PC-9 (cell line): ENCODE measurements at regions not wholly inside any gene's neighbourhood (a gene's known extent, or its start where the extent isn't known, plus 50 kb on each side); places are given as distances from the start of the nearest gene placed in this dataset.
A peak's percentile ranks its signal among the peaks of the same experiment; 100 is the strongest.
"Not testable (repeated sequence)": the region's sequence is repeated elsewhere in the genome, so short reads cannot be mapped to it uniquely, and the experiment has no call there.

Source experiments
- BruUV-seq: library from RNA; stranded (reverse); fragments of 400-500 nt; replicated peaks from 2 replicates; lab custom pipeline; 2021; lab: Mats Ljungman, UMichigan
- CTCF ChIA-PET: fragments of 300-600 bp; sonication (Branson Sonifier 250); formaldehyde crosslinking; loops from one replicate; lab custom pipeline; 2022; ENCODE audit warnings: antibody characterized with exemption; lab: Charles Lee
- POLR2A ChIA-PET: fragments of 300-600 bp; sonication (Branson Sonifier 250); formaldehyde crosslinking; loops from one replicate; lab custom pipeline; 2022; ENCODE audit warnings: antibody characterized with exemption; ENCODE audit not compliant: unreplicated experiment; lab: Charles Lee
- DNase-seq, 2 experiments: peaks; one replicate each; pipeline versions ENCODE4 v3.0.0 to v3.0.0-alpha.2; 2015 to 2022; ENCODE audit warnings: mixed read lengths in 1 of 2
- H2AFZ ChIP-seq: fragments of 200-600 bp; sonication (generic); 2 replicates; pipeline ENCODE4 v1.8.1; 2017; ENCODE audit warnings: antibody characterized with exemption
- H3F3A ChIP-seq: fragments of 200-600 bp; sonication (generic); 2 replicates; pipeline ENCODE4 v1.8.1; 2017; ENCODE audit warnings: antibody characterized with exemption, mild to moderate bottlenecking, low read depth; ENCODE audit not compliant: insufficient read depth
- H3K27ac ChIP-seq: fragments of 200-600 bp; sonication (generic); 2 replicates; pipeline ENCODE4 v1.6.1; 2016; ENCODE audit warnings: mixed run types
- H3K27me3 ChIP-seq: fragments of 200-600 bp; sonication (generic); 2 replicates; pipeline ENCODE4 v1.6.1; 2016; ENCODE audit warnings: low read depth, mixed run types; ENCODE audit not compliant: insufficient read depth
- H3K36me3 ChIP-seq: fragments of 200-600 bp; sonication (generic); 2 replicates; pipeline ENCODE4 v1.6.1; 2016; ENCODE audit warnings: low read depth, mixed run types
- H3K4me1 ChIP-seq: fragments of 200-600 bp; sonication (generic); replicated peaks from 2 replicates; pipeline ENCODE4 v1.6.1; 2016; ENCODE audit warnings: mixed run types; ENCODE audit not compliant: insufficient read depth
- H3K4me2 ChIP-seq: fragments of 200-600 bp; sonication (generic); 2 replicates; pipeline ENCODE4 v1.6.1; 2017; ENCODE audit warnings: mixed run types
- H3K4me3 ChIP-seq: fragments of 200-600 bp; sonication (generic); 2 replicates; pipeline ENCODE4 v1.6.1; 2016; ENCODE audit warnings: mixed run types
- H3K79me2 ChIP-seq: fragments of 200-600 bp; sonication (generic); 2 replicates; pipeline ENCODE4 v1.6.1; 2017; ENCODE audit warnings: low read depth, mixed run types
- H3K9me2 ChIP-seq: fragments of 200-600 bp; sonication (generic); 2 replicates; pipeline ENCODE4 v1.8.1; 2017; ENCODE audit warnings: mild to moderate bottlenecking; ENCODE audit not compliant: insufficient read depth
- H3K9me3 ChIP-seq: fragments of 200-600 bp; sonication (generic); 2 replicates; pipeline ENCODE4 v1.8.1; 2016; ENCODE audit warnings: low read depth; ENCODE audit not compliant: insufficient read depth
- H4K20me1 ChIP-seq: fragments of 200-600 bp; sonication (generic); 2 replicates; pipeline ENCODE4 v1.8.1; 2017; ENCODE audit not compliant: insufficient read depth
- CTCF ChIP-seq: fragments of 200-600 bp; sonication (generic); conservative IDR thresholded peaks from 2 replicates; pipeline ENCODE4 v1.6.1; 2017; ENCODE audit warnings: mixed run types, antibody characterized with exemption, mild to moderate bottlenecking, moderate library complexity
- EZH2 ChIP-seq: fragments of 200-600 bp; sonication (generic); IDR thresholded peaks from 2 replicates; pipeline ENCODE4 v1.8.0; 2017; ENCODE audit warnings: antibody characterized with exemption, low read depth
- intact Hi-C: fragments of 100-400 bp; cut with micrococcal nuclease; formaldehyde crosslinking; loops from one replicate; pipeline ENCODE4 v1.10.0; 2022; ENCODE audit not compliant: unreplicated experiment

GRCh38 chr2:179385756-179386155 is 121.1 kb upstream of the SESTD1 start:
- H4K20me1 ChIP-seq, POLR2A ChIA-PET, H3K27me3 ChIP-seq, BruUV-seq, H3K9me3 ChIP-seq, H3K36me3 ChIP-seq, H3K79me2 ChIP-seq, intact Hi-C loops, H3F3A ChIP-seq, H3K27ac ChIP-seq, H2AFZ ChIP-seq, H3K4me1 ChIP-seq, DNase-seq, H3K4me2 ChIP-seq, H3K9me2 ChIP-seq, H3K4me3 ChIP-seq: not testable (repeated sequence)
- CTCF ChIA-PET, result interaction anchor here (0.6 kb wide), 1 partner anchor 147 kb away, joined by 3 read pairs; no protein-coding TSS in a partner anchor

GRCh38 chr2:179383975-179384374 is 119.3 kb upstream of the SESTD1 start:
- H4K20me1 ChIP-seq, result no peaks in the 10 kb centered on the region
- no peaks in the 10 kb centered on the region for H3K9me2 ChIP-seq
- H3K4me1 ChIP-seq, result no peaks in the 10 kb centered on the region
- H3F3A ChIP-seq, result no peaks in the 10 kb centered on the region
- intact Hi-C loops, result no loop called here
- no peaks in the 10 kb centered on the region for H3K79me2 ChIP-seq
- H3K27me3 ChIP-seq, result no peaks in the 10 kb centered on the region
- DNase-seq, result peak; percentile 7 to 32
- POLR2A ChIA-PET, result no interaction called here
- H3K9me3 ChIP-seq, result no peaks in the 10 kb centered on the region
- H3K4me2 ChIP-seq, result no peak overlapping the region
- H2AFZ ChIP-seq, result no peak overlapping the region
- H3K36me3 ChIP-seq, result no peaks in the 10 kb centered on the region
- TF ChIP-seq CTCF (no peak), EZH2 (no peak)
- BruUV-seq, result no TSS peak
- H3K27ac ChIP-seq, result no peak overlapping the region
- no peak overlapping the region for H3K4me3 ChIP-seq
- CTCF ChIA-PET, result no interaction called here

- DNase-seq, result no peak
- Histone ChIP-seq H4K20me1 (no peaks in the 10 kb centered on the region), H3K9me3 (no peaks in the 10 kb centered on the region), H3K79me2 (no peaks in the 10 kb centered on the region), H3K4me1 (no peaks in the 10 kb centered on the region), H3K4me2 (no peak overlapping the region), H3K36me3 (no peaks in the 10 kb centered on the region), H3K27ac (no peak overlapping the region), H3K27me3 (no peaks in the 10 kb centered on the region), H3K4me3 (no peak overlapping the region), H3K9me2 (no peaks in the 10 kb centered on the region), H2AFZ (no peak overlapping the region), H3F3A (no peaks in the 10 kb centered on the region)
- CTCF ChIA-PET, result no interaction called here
- intact Hi-C loops, result no loop called here
- no peak for TF ChIP-seq EZH2
- no peak for TF ChIP-seq CTCF
- POLR2A ChIA-PET, result no interaction called here
- no TSS peak for BruUV-seq
These were observed 112.7 kb upstream of the SESTD1 start for GRCh38 chr2:179377296-179377695.

- DNase-seq, result no peak
- no peaks in the 10 kb centered on the region for H4K20me1 ChIP-seq
- H3K36me3 ChIP-seq, result no peaks in the 10 kb centered on the region
- H2AFZ ChIP-seq, result no peak overlapping the region
- no peaks in the 10 kb centered on the region for H3K79me2 ChIP-seq
- CTCF ChIA-PET, result no interaction called here
- H3K27me3 ChIP-seq, result no peaks in the 10 kb centered on the region
- BruUV-seq, result no TSS peak
- no peaks in the 10 kb centered on the region for H3K4me1 ChIP-seq
- H3K4me3 ChIP-seq, result no peak overlapping the region
- intact Hi-C loops, result no loop called here
- no peaks in the 10 kb centered on the region for H3K9me2 ChIP-seq
- H3K4me2 ChIP-seq, result no peak overlapping the region
- POLR2A ChIA-PET, result no interaction called here
- H3K27ac ChIP-seq, result no peak overlapping the region
- H3F3A ChIP-seq, result no peaks in the 10 kb centered on the region
- no peaks in the 10 kb centered on the region for H3K9me3 ChIP-seq
- TF ChIP-seq EZH2 (no peak), CTCF (no peak)
These were observed 112.2 kb upstream of the SESTD1 start for GRCh38 chr2:179376881-179377280.
